Fibroblast of pulmonary artery (primary cell): ENCODE measurements at regions not wholly inside any gene's neighbourhood (a gene's known extent, or its start where the extent isn't known, plus 50 kb on each side); places are given as distances from the start of the nearest gene placed in this dataset.
"Not testable (repeated sequence)": the region's sequence is repeated elsewhere in the genome, so short reads cannot be mapped to it uniquely, and the experiment has no call there.

Experiments
- DNase-seq: peaks from one replicate; pipeline ENCODE4 v3.0.0-alpha.2; 2010; ENCODE audit warnings: low read depth
- H3K4me3 ChIP-seq: replicated peaks from 2 replicates; pipeline ENCODE4 v1.5.1; 2011; ENCODE audit warnings: low read depth, mild to moderate bottlenecking, control low read depth, low read length, moderate library complexity
- TF ChIP-seq, protein P1 (sequence below): IDR thresholded peaks from 2 replicates; pipeline ENCODE4 v1.5.1; 2011; ENCODE audit warnings: mild to moderate bottlenecking, control low read depth, low read length, inconsistent platforms; ENCODE audit errors: missing control alignments

DNA sequence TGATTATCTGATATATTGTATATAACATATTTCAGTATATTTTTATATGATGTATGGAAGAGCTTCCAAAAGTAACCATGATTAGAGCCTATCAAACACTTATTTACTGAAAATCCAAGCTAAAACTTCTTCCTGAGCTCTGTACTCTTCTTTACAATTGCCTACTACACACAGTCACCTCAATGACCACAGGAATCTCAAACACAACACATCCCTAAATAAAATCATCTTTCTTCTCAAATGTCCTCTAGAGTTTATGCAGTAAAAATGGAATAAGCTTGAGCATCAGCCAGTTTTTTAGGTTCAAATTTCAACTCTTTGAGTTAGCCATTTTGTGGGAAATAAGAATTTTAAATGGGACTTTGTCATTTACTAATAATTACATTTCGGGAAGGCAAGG, 102.6 kb upstream of the FNDC3A start:
- no peak for DNase-seq
- H3K4me3 ChIP-seq = no peak overlapping the region
- TF ChIP-seq, protein P1, sequence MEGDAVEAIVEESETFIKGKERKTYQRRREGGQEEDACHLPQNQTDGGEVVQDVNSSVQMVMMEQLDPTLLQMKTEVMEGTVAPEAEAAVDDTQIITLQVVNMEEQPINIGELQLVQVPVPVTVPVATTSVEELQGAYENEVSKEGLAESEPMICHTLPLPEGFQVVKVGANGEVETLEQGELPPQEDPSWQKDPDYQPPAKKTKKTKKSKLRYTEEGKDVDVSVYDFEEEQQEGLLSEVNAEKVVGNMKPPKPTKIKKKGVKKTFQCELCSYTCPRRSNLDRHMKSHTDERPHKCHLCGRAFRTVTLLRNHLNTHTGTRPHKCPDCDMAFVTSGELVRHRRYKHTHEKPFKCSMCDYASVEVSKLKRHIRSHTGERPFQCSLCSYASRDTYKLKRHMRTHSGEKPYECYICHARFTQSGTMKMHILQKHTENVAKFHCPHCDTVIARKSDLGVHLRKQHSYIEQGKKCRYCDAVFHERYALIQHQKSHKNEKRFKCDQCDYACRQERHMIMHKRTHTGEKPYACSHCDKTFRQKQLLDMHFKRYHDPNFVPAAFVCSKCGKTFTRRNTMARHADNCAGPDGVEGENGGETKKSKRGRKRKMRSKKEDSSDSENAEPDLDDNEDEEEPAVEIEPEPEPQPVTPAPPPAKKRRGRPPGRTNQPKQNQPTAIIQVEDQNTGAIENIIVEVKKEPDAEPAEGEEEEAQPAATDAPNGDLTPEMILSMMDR = no peak

DNA sequence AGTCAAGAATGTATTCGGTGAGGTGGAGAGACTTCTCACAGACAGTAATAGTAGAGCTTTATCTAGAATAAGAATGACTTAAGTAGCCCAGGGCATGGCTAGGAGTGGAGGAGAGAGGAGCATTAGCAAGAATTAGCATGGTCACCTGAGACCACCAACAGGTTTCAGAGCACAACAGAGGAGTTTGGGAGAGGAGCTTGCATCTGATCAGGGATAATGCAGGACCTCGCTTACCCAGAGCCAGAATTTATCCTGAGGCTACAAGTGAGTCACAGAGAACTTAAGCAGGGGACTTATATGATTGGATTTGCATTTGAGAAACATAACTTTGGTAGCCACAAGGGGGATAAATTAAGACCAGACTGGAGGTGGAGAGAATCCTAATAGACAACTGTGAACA, 102.1 kb upstream of the FNDC3A start:
- TF ChIP-seq, protein P1 = no peak
- no peak overlapping the region for H3K4me3 ChIP-seq
- peak; percentile 20 for DNase-seq

GRCh38 chr13:48874165-48874564, 101.5 kb upstream of the FNDC3A start:
- H3K4me3 ChIP-seq = no peak overlapping the region
- no peak for DNase-seq
- TF ChIP-seq, protein P1 = no peak

DNA sequence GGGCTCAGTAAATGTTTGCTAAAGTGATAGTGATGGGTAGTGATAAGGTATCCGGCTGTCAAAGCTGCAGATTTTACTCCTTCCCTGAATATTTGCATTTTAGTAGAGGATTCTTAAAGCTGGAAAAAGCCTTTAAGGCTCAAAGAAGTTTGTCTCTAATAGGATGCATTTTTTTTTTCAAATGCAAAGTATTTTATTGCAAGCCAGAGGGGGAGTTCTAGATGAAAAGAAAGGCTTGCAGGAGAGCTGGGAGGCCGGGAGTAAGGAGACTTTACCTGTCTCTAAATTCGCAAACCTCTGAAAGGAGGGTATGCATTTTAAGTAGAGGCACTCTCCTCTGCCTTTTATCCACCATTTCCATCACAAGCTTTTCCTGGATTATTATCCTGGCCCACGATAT, 100.7 kb upstream of the FNDC3A start:
- no peak for DNase-seq
- TF ChIP-seq, protein P1 = no peak
- no peak overlapping the region for H3K4me3 ChIP-seq

- TF ChIP-seq, protein P1 = no peak
- no peak for DNase-seq
- H3K4me3 ChIP-seq = no peak overlapping the region
These were observed 99.4 kb upstream of the FNDC3A start for GRCh38 chr13:48876289-48876688.

DNA sequence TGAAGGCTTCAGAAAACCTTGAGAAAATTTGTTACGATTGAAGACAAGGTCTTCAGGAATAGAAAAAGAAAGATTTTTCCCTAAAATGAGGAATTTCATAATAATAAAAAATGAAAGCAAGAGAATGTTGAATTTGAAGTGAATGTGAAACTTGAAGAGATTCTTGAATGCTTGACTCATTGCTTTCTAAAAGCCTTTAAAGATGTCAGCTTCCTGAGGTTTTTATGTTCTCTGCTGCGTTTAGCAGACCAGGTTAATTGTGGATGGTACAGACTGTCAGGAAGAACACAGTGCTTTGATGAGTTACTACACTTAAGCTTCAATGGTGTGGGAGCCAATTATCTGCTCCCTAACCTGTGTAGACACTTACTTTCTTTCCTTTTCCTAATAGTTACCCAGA, 96.3 kb upstream of the FNDC3A start:
- DNase-seq = no peak
- no peak overlapping the region for H3K4me3 ChIP-seq

DNA sequence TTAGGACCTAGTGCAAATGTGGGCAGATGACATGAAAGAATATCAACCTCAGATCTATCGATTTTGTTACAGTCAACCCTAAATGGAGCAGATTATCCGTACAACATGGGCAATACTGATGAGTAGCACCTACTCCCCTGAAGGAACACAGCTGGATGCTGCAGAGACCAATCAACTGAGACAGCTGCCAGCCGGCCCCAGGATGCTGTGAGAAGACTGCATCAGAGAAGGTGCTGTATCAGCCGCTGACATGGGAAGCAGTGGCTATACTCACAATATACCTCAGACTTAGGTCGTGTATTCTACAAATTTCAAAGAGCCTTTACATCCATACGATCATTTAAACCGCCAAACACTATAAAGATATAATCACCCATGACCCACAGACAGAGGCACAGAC, 95.9 kb upstream of the FNDC3A start:
- H3K4me3 ChIP-seq = no peak overlapping the region
- DNase-seq = no peak
- TF ChIP-seq, protein P1 = no peak

More for the DNA sequence above, 96.3 kb upstream of the FNDC3A start:
- TF ChIP-seq, protein P1 = no peak

DNA sequence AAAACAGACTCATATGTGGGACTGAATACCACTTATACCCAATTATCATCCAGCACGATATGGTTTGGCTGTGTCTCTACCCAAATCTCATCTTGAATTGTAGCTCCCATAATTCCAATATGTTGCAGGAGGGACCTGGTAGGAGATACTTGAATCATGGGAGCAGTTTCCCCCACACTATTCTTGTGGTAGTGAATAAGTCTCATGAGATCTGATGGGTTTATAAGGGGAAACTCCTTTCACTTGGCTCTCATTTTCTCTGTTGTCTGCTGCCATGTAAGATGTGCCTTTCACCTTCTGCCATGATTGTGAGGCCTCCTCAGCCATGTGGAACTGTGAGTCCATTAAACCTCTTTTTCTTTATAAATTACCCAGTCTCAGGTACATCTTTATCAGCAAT, 91.9 kb upstream of the FNDC3A start:
- not testable (repeated sequence) for DNase-seq, H3K4me3 ChIP-seq
